Right ventricle myocardium inferior (tissue), 1 donor: ENCODE measurements at regions not wholly inside any gene's neighbourhood (a gene's known extent, or its start where the extent isn't known, plus 50 kb on each side); places are given as distances from the start of the nearest gene placed in this dataset.

Source experiments
- ATAC-seq: fragments of 200-7000 bp; cut with Tn5 transposase; one replicate; pipeline ENCODE4 v1.9.1; 2020; ENCODE audit warnings: mild to moderate bottlenecking, moderate library complexity
- DNase-seq: peaks from one replicate; pipeline ENCODE4 v3.0.0; 2021; ENCODE audit errors: missing footprints
- intact Hi-C: fragments of 100-400 bp; cut with DNase I; formaldehyde crosslinking; loops from one replicate; pipeline ENCODE4 v1.11.0; 2022
- donor health status: DM: no; HTN: yes; CAD: no; lungs with severe emphysema.

GRCh38 chr2:13884291-13884976 is 748.1 kb upstream of the LRATD1 start:
- ATAC-seq (no peak), DNase-seq (no peak)
- intact Hi-C loops, result no loop called here

- ATAC-seq, result no peak
- DNase-seq, result no peak
- intact Hi-C loops, result no loop called here
Measured at GRCh38 chr2:13901526-13901925, 731.0 kb upstream of the LRATD1 start.

- intact Hi-C loops, result no loop called here
- ATAC-seq (no peak), DNase-seq (no peak)
Measured at GRCh38 chr2:13905831-13906230, 726.7 kb upstream of the LRATD1 start.

GRCh38 chr2:13916066-13916465 is 716.5 kb upstream of the LRATD1 start:
- intact Hi-C loops, result no loop called here
- ATAC-seq (no peak), DNase-seq (no peak)

- DNase-seq (no peak), ATAC-seq (no peak)
- intact Hi-C loops, result no loop called here
Measured at GRCh38 chr2:13917958-13918357, 714.6 kb upstream of the LRATD1 start.

- intact Hi-C loops, result no loop called here
- DNase-seq (no peak), ATAC-seq (no peak)
Measured at GRCh38 chr2:13919981-13920382, 712.5 kb upstream of the LRATD1 start.

- intact Hi-C loops, result no loop called here
- ATAC-seq (no peak), DNase-seq (no peak)
Measured at GRCh38 chr2:13921245-13921644, 711.3 kb upstream of the LRATD1 start.

- intact Hi-C loops, result no loop called here
Measured at GRCh38 chr2:13923823-13924222, 708.7 kb upstream of the LRATD1 start.

GRCh38 chr2:13942111-13942510 is 690.4 kb upstream of the LRATD1 start:
- intact Hi-C loops, result no loop called here
- DNase-seq (no peak), ATAC-seq (no peak)

More at GRCh38 chr2:13923823-13924222, 708.7 kb upstream of the LRATD1 start:
- DNase-seq (no peak), ATAC-seq (no peak)

GRCh38 chr2:13950761-13951160 is 681.8 kb upstream of the LRATD1 start:
- DNase-seq (no peak), ATAC-seq (no peak)
- intact Hi-C loops, result no loop called here

GRCh38 chr2:13968811-13969210 is 663.7 kb upstream of the LRATD1 start:
- ATAC-seq, result no peak
- intact Hi-C loops, result no loop called here
- no peak for DNase-seq

GRCh38 chr2:13986119-13986720 is 646.3 kb upstream of the LRATD1 start:
- intact Hi-C loops, result no loop called here
- ATAC-seq (no peak), DNase-seq (no peak)

GRCh38 chr2:13996527-13996926 is 636.0 kb upstream of the LRATD1 start:
- ATAC-seq (no peak), DNase-seq (no peak)

GRCh38 chr2:14011190-14011589 is 621.3 kb upstream of the LRATD1 start:
- DNase-seq, result no peak
- intact Hi-C loops, result no loop called here
- ATAC-seq, result no peak

More at GRCh38 chr2:13996527-13996926, 636.0 kb upstream of the LRATD1 start:
- intact Hi-C loops, result no loop called here

- intact Hi-C loops, result no loop called here
- DNase-seq (no peak), ATAC-seq (no peak)
Measured at GRCh38 chr2:14015113-14015630, 617.3 kb upstream of the LRATD1 start.

GRCh38 chr2:14016289-14016955 is 616.1 kb upstream of the LRATD1 start:
- no peak for DNase-seq
- intact Hi-C loops, result no loop called here
- ATAC-seq, result no peak

- DNase-seq (no peak), ATAC-seq (no peak)
- intact Hi-C loops, result no loop called here
Measured at GRCh38 chr2:14018620-14019019, 613.9 kb upstream of the LRATD1 start.

GRCh38 chr2:14023558-14023957 is 609.0 kb upstream of the LRATD1 start:
- DNase-seq (no peak), ATAC-seq (no peak)
- intact Hi-C loops, result no loop called here

GRCh38 chr2:14039134-14039533 is 593.4 kb upstream of the LRATD1 start:
- ATAC-seq, result no peak
- intact Hi-C loops, result no loop called here
- DNase-seq, result no peak

GRCh38 chr2:14047491-14047890 is 585.0 kb upstream of the LRATD1 start:
- intact Hi-C loops, result no loop called here
- DNase-seq (no peak), ATAC-seq (no peak)
